Coronary artery (tissue), 2 donors: ENCODE measurements at regions not wholly inside any gene's neighbourhood (a gene's known extent, or its start where the extent isn't known, plus 50 kb on each side); places are given as distances from the start of the nearest gene placed in this dataset.
"Not testable (repeated sequence)": the region's sequence is repeated elsewhere in the genome, so short reads cannot be mapped to it uniquely, and the experiment has no call there.

Experiments
- DNase-seq: peaks from one replicate; pipeline ENCODE4 v3.0.0-alpha.2; 2017; ENCODE audit warnings: low spot score
- H3K27ac ChIP-seq, 2 donors: fragments of 200-600 bp; sonication (generic); one replicate each; pipeline ENCODE4 v1.5.1; 2016 to 2019
- H3K4me3 ChIP-seq: fragments of 200-600 bp; sonication (generic); 2 replicates; pipeline ENCODE4 v1.5.1; 2016; ENCODE audit warnings: mild to moderate bottlenecking, moderate library complexity
- CTCF ChIP-seq: fragments of 200-600 bp; sonication (generic); IDR thresholded peaks from one replicate; pipeline ENCODE4 v1.5.1; 2019; ENCODE audit warnings: antibody characterized with exemption

DNA sequence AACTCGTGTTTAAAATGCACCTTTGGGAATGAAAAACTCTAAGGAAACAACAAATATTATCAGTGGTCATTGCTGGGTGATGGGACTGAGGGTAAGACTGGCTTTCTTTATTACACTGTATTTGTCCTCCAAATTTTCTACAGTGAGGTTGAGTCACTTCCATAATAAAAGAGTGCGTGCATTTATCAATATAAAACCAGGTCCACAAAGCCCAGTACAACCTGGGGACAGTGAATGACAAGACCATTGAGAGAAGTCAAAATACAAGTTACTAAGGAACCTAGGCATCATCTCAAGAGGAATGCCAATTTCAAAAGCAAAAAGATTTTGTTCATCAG, 76.4 kb downstream of the MAGED4 start:
- TF ChIP-seq CTCF: no peak
- peak overlapping the region in 1 of 2 donors; percentile 88 for H3K27ac ChIP-seq
- no peak overlapping the region for H3K4me3 ChIP-seq
- DNase-seq: no peak

DNA sequence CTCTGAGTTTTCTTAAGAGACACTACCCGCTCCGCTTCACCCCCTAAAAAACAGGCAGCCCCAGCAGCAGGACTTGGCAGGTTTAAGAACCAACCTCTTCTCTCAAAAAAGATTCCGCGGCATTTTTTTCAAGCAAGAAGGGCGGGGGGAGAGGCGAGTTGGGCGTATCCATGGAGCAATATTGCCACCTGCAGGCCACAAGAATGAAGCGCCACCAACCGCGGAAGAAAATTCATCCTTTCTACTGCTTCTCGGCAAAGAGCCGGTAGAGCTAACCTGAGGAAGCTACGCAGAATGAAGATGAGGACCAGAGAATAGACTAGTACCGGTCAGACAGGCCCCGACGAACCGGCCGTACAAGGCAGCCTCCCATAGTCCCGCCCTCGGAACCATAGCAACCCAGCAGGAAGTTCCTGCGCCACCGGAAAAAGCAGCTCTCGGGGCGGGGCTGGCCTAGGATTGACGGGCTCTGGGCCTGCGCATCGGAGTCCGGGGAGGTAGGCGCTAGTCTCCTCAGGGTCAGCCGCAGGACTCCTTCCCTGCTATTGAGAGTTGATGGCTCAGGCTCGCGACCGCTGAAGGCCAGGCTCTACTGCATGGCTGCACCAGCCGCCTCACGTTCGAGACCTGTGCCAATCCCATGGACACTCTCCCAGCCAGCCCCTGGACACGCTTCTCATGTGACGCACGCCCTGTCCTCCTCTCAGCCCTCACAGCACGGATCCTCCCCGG, 76.9 kb downstream of the MAGED4 start:
- Histone ChIP-seq H3K4me3 (peak overlapping the region; percentile 73), H3K27ac (peak overlapping the region; percentile 83 to 88)
- TF ChIP-seq CTCF: peak; percentile 95
- peak; percentile 96 for DNase-seq

DNA sequence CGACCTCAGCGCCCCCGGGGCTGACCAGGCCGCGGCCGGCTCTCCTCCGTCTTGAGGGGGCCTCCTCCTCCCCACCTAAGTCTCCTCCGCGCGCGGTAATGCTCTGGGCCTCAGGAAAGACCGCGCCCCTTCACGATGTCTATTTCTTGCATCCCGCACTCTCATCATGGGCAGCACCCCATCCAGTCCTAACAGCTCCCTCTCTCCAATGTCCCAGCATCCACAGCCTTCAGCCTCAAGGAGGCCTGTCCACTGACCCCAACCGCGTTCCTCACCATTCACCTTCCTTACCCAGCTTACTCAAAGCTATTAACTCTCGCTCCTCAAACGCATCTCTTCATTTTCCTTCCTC, 77.5 kb downstream of the MAGED4 start:
- no peak for DNase-seq
- H3K4me3 ChIP-seq: peak overlapping the region; percentile 73
- no peak for TF ChIP-seq CTCF
- peak overlapping the region; percentile 83 to 88 for H3K27ac ChIP-seq

DNA sequence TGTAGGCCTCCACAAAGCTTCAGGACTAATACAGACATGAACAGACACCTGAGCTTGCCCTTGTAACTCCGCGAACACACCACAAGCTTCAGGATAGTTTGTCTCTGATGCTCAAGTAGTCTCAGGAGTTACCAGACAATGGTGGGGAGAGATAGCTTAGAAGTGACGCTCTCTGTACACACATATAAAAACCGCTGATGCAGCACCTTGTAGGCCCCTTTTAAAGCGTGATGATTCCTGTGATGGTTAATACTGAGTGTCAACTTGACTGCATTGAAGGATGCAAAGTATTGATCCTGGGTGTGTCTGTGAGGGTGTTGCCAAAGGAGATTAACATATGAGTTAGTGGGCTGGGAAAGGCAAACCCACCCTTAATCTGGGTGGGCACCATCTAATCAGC, 78.7 kb downstream of the MAGED4 start:
- Histone ChIP-seq H3K27ac (no peak overlapping the region), H3K4me3 (no peak overlapping the region)
- no peak for DNase-seq
- no peak for TF ChIP-seq CTCF

- Histone ChIP-seq H3K27ac (no peak overlapping the region), H3K4me3 (no peak overlapping the region)
- TF ChIP-seq CTCF: no peak
- DNase-seq: no peak
These were observed 81.0 kb downstream of the MAGED4 start for GRCh38 chrX:52265713-52266112.

DNA sequence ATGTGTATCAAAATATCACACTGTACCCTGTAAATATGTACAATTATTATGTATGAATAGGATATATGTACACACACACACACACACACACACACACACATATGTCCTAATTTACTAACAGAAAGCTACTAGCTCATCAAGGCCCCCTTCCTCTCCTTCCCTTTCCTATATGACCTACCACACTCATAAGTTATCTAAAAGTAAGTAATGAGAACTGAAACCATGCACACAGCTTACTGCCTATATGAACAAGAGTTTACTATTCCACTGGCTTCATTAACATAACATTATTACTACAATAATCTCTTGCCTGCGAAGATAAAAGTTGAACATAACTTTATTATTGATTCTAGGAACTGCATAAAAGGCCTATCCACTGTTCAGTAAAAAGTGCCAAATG, 83.8 kb downstream of the MAGED4 start:
- DNase-seq, H3K27ac ChIP-seq, H3K4me3 ChIP-seq: not testable (repeated sequence)

DNA sequence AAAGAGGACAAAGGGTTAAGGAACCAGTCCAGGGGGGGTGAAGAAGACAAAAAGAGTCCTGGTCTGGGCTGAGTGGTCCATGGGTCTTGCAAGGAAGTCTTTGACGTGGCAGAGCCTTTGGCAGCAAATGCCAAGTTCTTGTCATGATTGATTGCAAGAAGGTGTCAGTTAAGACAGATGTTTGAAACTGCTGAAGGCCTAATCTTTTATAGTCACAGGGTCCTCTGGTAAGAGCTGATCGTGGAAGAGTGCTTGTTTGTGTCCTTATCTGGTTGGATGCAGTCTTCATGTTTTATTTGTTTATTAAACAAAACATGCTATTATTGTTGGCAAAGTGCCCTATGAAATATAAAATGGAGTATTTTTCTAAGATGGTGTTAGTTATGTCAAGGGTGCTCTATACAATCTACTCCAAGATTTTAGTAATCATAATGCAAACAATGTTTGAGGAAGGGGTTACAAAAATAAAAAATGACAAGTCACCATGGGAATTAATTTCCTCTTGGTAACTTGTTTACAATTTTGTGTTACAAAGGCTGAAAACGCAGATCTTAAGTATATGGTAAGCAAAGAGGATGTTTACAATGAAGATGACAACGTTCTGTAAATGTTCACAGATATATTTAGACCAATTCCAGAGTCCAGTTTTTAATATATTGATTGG, 85.9 kb downstream of the MAGED4 start:
- no peak overlapping the region for H3K27ac ChIP-seq
- no peak overlapping the region for H3K4me3 ChIP-seq
- no peak for DNase-seq
- TF ChIP-seq CTCF: no peak
